ENCODE measurements at regions not wholly inside any gene's neighbourhood (a gene's known extent, or its start where the extent isn't known, plus 50 kb on each side); places are given as distances from the start of the nearest gene placed in this dataset.
A peak's percentile ranks its signal among the peaks of the same experiment; 100 is the strongest.

GRCh38 chr2:155665704-155666103 is 666.8 kb downstream of the NR4A2 start:
- H3K4me2 ChIP-seq (ENCODE audit: low read length): no peak overlapping the region
- BruUV-seq (replicated peaks): no TSS peak
- H3K9ac ChIP-seq (ENCODE audit: low read length): no peak overlapping the region
- peaks cover 11% of the 10 kb centered on the region for H3K4me1 ChIP-seq (ENCODE audit: insufficient read depth, low read length)
- ChIA-PET CTCF (no interaction called here), POLR2A (ENCODE audit: unreplicated experiment) (no interaction called here)
- no peak for ATAC-seq
- TF ChIP-seq EZH2phosphoT487 (IDR thresholded peaks at IDR 0.05; ENCODE audit: borderline replicate concordance, low read length) (no peak), CTCF (conservative IDR thresholded peaks at IDR 0.05; ENCODE audit: low read depth, low read length) (no peak), EZH2 (IDR thresholded peaks at IDR 0.05; ENCODE audit: low read length, unreplicated experiment) (no peak)
- H3K27ac ChIP-seq (ENCODE audit: low read length): no peak overlapping the region
- H3K9me2 ChIP-seq (replicated peaks; ENCODE audit: low read length): no peaks in the 10 kb centered on the region
- H4K20me1 ChIP-seq (ENCODE audit: low read length): no peaks in the 10 kb centered on the region
- no peaks in the 10 kb centered on the region for H3K9me3 ChIP-seq (ENCODE audit: low read length)
- no peak for DNase-seq
- H2AFZ ChIP-seq (ENCODE audit: low read length): no peak overlapping the region
- no peaks in the 10 kb centered on the region for H3K27me3 ChIP-seq (ENCODE audit: low read length)
- intact Hi-C loops (cut with micrococcal nuclease): no loop called here
- no peak overlapping the region for H3K4me3 ChIP-seq (ENCODE audit: low read length)
- no peaks in the 10 kb centered on the region for H3F3A ChIP-seq (ENCODE audit: low read length, unreplicated experiment)
- no peaks in the 10 kb centered on the region for H3K79me2 ChIP-seq (ENCODE audit: low read length)
- H3K36me3 ChIP-seq (ENCODE audit: low read depth, low read length): no peaks in the 10 kb centered on the region

DNA sequence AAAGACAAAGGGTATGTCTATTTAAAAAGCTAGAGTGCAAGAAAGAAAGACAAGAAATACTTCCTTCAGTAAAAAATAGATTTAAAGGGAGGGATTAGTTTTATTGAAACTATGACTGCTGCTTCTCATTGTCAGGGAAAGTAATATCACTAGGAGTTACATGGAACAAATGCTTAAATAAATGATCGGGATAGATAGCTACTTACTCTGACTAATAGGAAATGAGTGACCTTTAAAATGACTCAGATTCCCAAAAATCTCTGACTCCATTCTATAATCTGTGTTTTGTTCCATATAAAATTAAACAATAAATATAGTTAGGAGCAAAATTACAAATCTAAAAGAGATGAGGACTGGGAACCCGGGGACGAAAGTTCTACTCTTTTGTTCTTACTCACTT is 669.3 kb downstream of the NR4A2 start:
- H3K4me1 ChIP-seq (ENCODE audit: insufficient read depth, low read length): peaks cover 11% of the 10 kb centered on the region
- intact Hi-C loops (cut with micrococcal nuclease): loop anchor here (5.0 kb wide), 2 partner anchors 71 to 286 kb away; no protein-coding TSS in a partner anchor
- ATAC-seq (peak; percentile 92), DNase-seq (peak; percentile 67)
- no peaks in the 10 kb centered on the region for H3K36me3 ChIP-seq (ENCODE audit: low read depth, low read length)
- H3F3A ChIP-seq (ENCODE audit: low read length, unreplicated experiment): no peaks in the 10 kb centered on the region
- H3K27me3 ChIP-seq (ENCODE audit: low read length): no peaks in the 10 kb centered on the region
- peak overlapping the region; percentile 20; the same call in 1 of the 2 replicates for H3K9ac ChIP-seq (ENCODE audit: low read length)
- ChIA-PET POLR2A (ENCODE audit: unreplicated experiment) (interaction anchor here (0.5 kb wide), 1 partner anchor 11 kb away, joined by 5 read pairs; no protein-coding TSS in a partner anchor), CTCF (no interaction called here)
- no TSS peak for BruUV-seq (replicated peaks)
- peak overlapping the region; percentile 39; the same call in 1 of the 2 replicates for H2AFZ ChIP-seq (ENCODE audit: low read length)
- no peaks in the 10 kb centered on the region for H4K20me1 ChIP-seq (ENCODE audit: low read length)
- H3K9me3 ChIP-seq (ENCODE audit: low read length): no peaks in the 10 kb centered on the region
- H3K79me2 ChIP-seq (ENCODE audit: low read length): no peaks in the 10 kb centered on the region
- no peak overlapping the region for H3K4me3 ChIP-seq (ENCODE audit: low read length)
- H3K4me2 ChIP-seq (ENCODE audit: low read length): peak overlapping the region; percentile 54
- no peaks in the 10 kb centered on the region for H3K9me2 ChIP-seq (replicated peaks; ENCODE audit: low read length)
- H3K27ac ChIP-seq (ENCODE audit: low read length): peak overlapping the region; percentile 63
- TF ChIP-seq EZH2 (IDR thresholded peaks at IDR 0.05; ENCODE audit: low read length, unreplicated experiment): no peak
- TF ChIP-seq EZH2phosphoT487 (IDR thresholded peaks at IDR 0.05; ENCODE audit: borderline replicate concordance, low read length): no peak
- TF ChIP-seq CTCF (conservative IDR thresholded peaks at IDR 0.05; ENCODE audit: low read depth, low read length): no peak

- H3K36me3 ChIP-seq (ENCODE audit: low read depth, low read length): no peaks in the 10 kb centered on the region
- 0 out of 2 replicates have a peak overlapping the region, but pooled peaks have one; percentile 13 for H3K27ac ChIP-seq (ENCODE audit: low read length)
- intact Hi-C loops (cut with micrococcal nuclease): loop anchor here (5.0 kb wide), 2 partner anchors 70 to 285 kb away; no protein-coding TSS in a partner anchor
- ATAC-seq (no peak), DNase-seq (no peak)
- H3K4me1 ChIP-seq (ENCODE audit: insufficient read depth, low read length): peaks cover 11% of the 10 kb centered on the region
- H3K27me3 ChIP-seq (ENCODE audit: low read length): no peaks in the 10 kb centered on the region
- BruUV-seq (replicated peaks): no TSS peak
- POLR2A ChIA-PET (ENCODE audit: unreplicated experiment): no interaction called here
- H3F3A ChIP-seq (ENCODE audit: low read length, unreplicated experiment): no peaks in the 10 kb centered on the region
- no peaks in the 10 kb centered on the region for H3K79me2 ChIP-seq (ENCODE audit: low read length)
- H3K9me3 ChIP-seq (ENCODE audit: low read length): no peaks in the 10 kb centered on the region
- H2AFZ ChIP-seq (ENCODE audit: low read length): no peak overlapping the region
- no peaks in the 10 kb centered on the region for H3K9me2 ChIP-seq (replicated peaks; ENCODE audit: low read length)
- no peak overlapping the region for H3K4me2 ChIP-seq (ENCODE audit: low read length)
- no peak for TF ChIP-seq EZH2phosphoT487 (IDR thresholded peaks at IDR 0.05; ENCODE audit: borderline replicate concordance, low read length)
- TF ChIP-seq CTCF (conservative IDR thresholded peaks at IDR 0.05; ENCODE audit: low read depth, low read length): no peak
- no peak for TF ChIP-seq EZH2 (IDR thresholded peaks at IDR 0.05; ENCODE audit: low read length, unreplicated experiment)
- H4K20me1 ChIP-seq (ENCODE audit: low read length): no peaks in the 10 kb centered on the region
- H3K9ac ChIP-seq (ENCODE audit: low read length): no peak overlapping the region
- CTCF ChIA-PET: no interaction called here
- no peak overlapping the region for H3K4me3 ChIP-seq (ENCODE audit: low read length)
Observed at GRCh38 chr2:155662224-155662623, 670.3 kb downstream of the NR4A2 start.
